ENCODE measurements at regions not wholly inside any gene's neighbourhood (a gene's known extent, or its start where the extent isn't known, plus 50 kb on each side); places are given as distances from the start of the nearest gene placed in this dataset.

GRCh38 chr1:229710746-229711145, 84.7 kb downstream of the URB2 start:
- H3K27me3 ChIP-seq (ENCODE audit: insufficient read depth, low read length) = no peaks in the 10 kb centered on the region
- Mint-ChIP-seq H3K4me3 (no peak overlapping the region), H3K27me3 (peaks cover 7 to 9% of the 10 kb centered on the region in 2 donors), H3K9me3 (peaks cover 0 to 26% (median 12%) of the 10 kb centered on the region in 8 donors), H3K27ac (no peak overlapping the region), H3K36me3 (no peaks in the 10 kb centered on the region), H3K4me1 (no peaks in the 10 kb centered on the region)
- ChIA-PET POLR2A (ENCODE audit: partially characterized antibody) (no interaction called here), CTCF (ENCODE audit: partially characterized antibody) (no interaction called here)
- intact Hi-C loops (cut with micrococcal nuclease) = no loop called here
- H3K4me3 ChIP-seq (ENCODE audit: low read length in 2 of 2) = no peak overlapping the region
- no peaks in the 10 kb centered on the region for H3K4me1 ChIP-seq (ENCODE audit: insufficient read depth, low read length)
- H3K9me3 ChIP-seq (ENCODE audit: control insufficient read depth in 1 of 2, low read length in 2 of 2) = no peaks in the 10 kb centered on the region
- H3K36me3 ChIP-seq (ENCODE audit: insufficient read depth, low read length) = no peaks in the 10 kb centered on the region
- H3K27ac ChIP-seq (ENCODE audit: low read depth, low read length) = no peak overlapping the region
- no peak for DNase-seq

DNA sequence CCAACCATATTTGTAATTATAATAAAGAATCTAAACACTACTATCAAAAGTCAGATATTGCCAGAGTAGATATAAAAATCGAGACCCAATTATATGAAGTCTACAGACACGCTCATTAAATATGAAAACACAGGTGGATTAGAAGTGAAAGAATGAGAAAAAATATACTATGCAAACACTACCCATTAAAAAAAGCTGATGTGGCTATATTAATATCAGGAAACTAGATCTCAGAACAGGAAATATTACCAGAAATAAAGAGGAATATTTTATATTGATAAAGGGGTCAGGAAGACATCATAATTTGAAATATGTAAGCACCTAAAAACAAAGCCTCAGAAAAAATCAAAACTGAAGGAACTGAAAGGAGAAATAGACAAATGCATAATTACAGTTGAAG, 88.3 kb downstream of the URB2 start:
- no peaks in the 10 kb centered on the region for H3K4me1 ChIP-seq (ENCODE audit: insufficient read depth, low read length)
- no peaks in the 10 kb centered on the region for H3K36me3 Mint-ChIP-seq
- no peak overlapping the region for H3K27ac Mint-ChIP-seq
- no peaks in the 10 kb centered on the region for H3K36me3 ChIP-seq (ENCODE audit: insufficient read depth, low read length)
- H3K27me3 Mint-ChIP-seq = peaks cover 4 to 8% of the 10 kb centered on the region in 2 donors
- ChIA-PET POLR2A (ENCODE audit: partially characterized antibody) (no interaction called here), CTCF (ENCODE audit: partially characterized antibody) (interaction anchor here (0.8 to 2.4 kb wide), 6 partner anchors 12 to 598 kb away, joined by 3 to 15 read pairs (median 6); no protein-coding TSS in a partner anchor)
- H3K4me1 Mint-ChIP-seq = no peaks in the 10 kb centered on the region
- no peak overlapping the region for H3K4me3 ChIP-seq (ENCODE audit: low read length in 2 of 2)
- H3K9me3 ChIP-seq (ENCODE audit: control insufficient read depth in 1 of 2, low read length in 2 of 2) = no peaks in the 10 kb centered on the region
- H3K27ac ChIP-seq (ENCODE audit: low read depth, low read length) = no peak overlapping the region
- intact Hi-C loops (cut with micrococcal nuclease) = loop anchor here (2.0 kb wide), 1 partner anchor 54 kb away; no protein-coding TSS in a partner anchor
- DNase-seq = no peak
- H3K4me3 Mint-ChIP-seq = no peak overlapping the region
- H3K27me3 ChIP-seq (ENCODE audit: insufficient read depth, low read length) = no peaks in the 10 kb centered on the region
- peaks cover 0 to 5% (median 0%) of the 10 kb centered on the region in 8 donors for H3K9me3 Mint-ChIP-seq

DNA sequence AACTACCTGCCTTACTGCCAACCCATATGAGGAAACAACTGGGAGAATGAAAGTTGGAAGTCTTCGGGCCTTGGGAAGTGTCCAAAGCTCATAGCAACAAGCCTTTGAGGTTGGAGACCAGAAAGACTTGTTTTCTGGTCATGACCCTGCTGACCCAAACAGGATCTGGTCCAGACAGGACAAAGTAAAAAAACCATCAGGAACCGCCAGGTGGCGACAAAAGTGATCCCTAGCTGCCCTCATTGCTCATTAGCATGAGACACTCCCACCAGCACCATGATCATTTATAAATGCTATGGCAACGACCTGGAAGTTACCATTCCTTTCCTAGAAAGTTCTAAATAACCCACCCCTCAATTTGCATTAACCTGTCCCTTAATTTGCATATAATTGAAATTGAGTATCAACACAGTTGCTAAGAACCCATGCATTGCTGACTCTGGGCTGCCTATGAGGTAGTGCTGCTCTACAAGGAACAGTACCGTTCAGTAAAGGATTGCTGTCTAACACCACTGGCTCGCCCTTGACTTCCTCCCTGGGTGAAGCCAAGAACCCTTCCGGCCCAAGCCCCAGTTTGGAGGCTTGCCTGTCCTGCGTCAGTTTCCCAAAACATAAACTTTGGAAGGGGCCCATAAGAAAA, 89.0 kb downstream of the URB2 start:
- H3K4me3 Mint-ChIP-seq = no peak overlapping the region
- no peaks in the 10 kb centered on the region for H3K4me1 Mint-ChIP-seq
- no peaks in the 10 kb centered on the region for H3K27me3 ChIP-seq (ENCODE audit: insufficient read depth, low read length)
- H3K27ac Mint-ChIP-seq = no peak overlapping the region
- no peak overlapping the region for H3K27ac ChIP-seq (ENCODE audit: low read depth, low read length)
- peaks cover 2 to 5% of the 10 kb centered on the region in 2 donors for H3K27me3 Mint-ChIP-seq
- H3K9me3 Mint-ChIP-seq = peaks cover 0 to 2% (median 0%) of the 10 kb centered on the region in 8 donors
- H3K36me3 ChIP-seq (ENCODE audit: insufficient read depth, low read length) = no peaks in the 10 kb centered on the region
- H3K9me3 ChIP-seq (ENCODE audit: control insufficient read depth in 1 of 2, low read length in 2 of 2) = no peaks in the 10 kb centered on the region
- POLR2A ChIA-PET (ENCODE audit: partially characterized antibody) = no interaction called here
- CTCF ChIA-PET (ENCODE audit: partially characterized antibody) = interaction anchor here (0.8 to 2.4 kb wide), 13 partner anchors 9 to 597 kb away, joined by 3 to 15 read pairs (median 3); no protein-coding TSS in a partner anchor
- no peaks in the 10 kb centered on the region for H3K4me1 ChIP-seq (ENCODE audit: insufficient read depth, low read length)
- H3K4me3 ChIP-seq (ENCODE audit: low read length in 2 of 2) = no peak overlapping the region
- DNase-seq = peak in 4 of 5 donors; percentile 18 to 39 (median 26)
- no peaks in the 10 kb centered on the region for H3K36me3 Mint-ChIP-seq
- intact Hi-C loops (cut with micrococcal nuclease) = loop anchor here (1.0 to 2.0 kb wide), 2 partner anchors 54 to 595 kb away; no protein-coding TSS in a partner anchor

DNA sequence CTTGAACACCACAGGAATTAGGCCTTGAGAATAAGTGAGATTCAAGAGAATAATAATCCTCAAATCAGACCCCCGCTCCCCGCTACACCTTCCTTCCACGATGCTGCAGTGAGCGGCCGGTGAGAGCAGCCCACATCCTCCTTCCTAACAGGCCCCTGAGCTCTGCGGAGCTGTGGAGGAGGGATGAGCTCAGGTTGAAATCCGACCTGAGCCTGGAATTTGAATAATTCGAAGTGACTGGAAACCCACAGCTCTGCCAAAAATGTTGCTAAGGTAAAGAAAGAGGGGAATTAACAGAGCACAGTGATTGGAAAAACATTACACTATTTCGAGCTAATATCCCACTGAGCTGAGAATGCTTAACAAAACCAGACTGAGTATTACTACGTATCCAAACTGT, 90.0 kb downstream of the URB2 start:
- H3K36me3 Mint-ChIP-seq = no peaks in the 10 kb centered on the region
- Histone ChIP-seq H3K36me3 (ENCODE audit: insufficient read depth, low read length) (no peaks in the 10 kb centered on the region), H3K27me3 (ENCODE audit: insufficient read depth, low read length) (no peaks in the 10 kb centered on the region), H3K4me1 (ENCODE audit: insufficient read depth, low read length) (no peaks in the 10 kb centered on the region), H3K9me3 (ENCODE audit: control insufficient read depth in 1 of 2, low read length in 2 of 2) (no peaks in the 10 kb centered on the region), H3K27ac (ENCODE audit: low read depth, low read length) (no peak overlapping the region), H3K4me3 (ENCODE audit: low read length in 2 of 2) (no peak overlapping the region)
- ChIA-PET CTCF (ENCODE audit: partially characterized antibody) (interaction anchor here (1.1 to 2.4 kb wide), 13 partner anchors 10 to 596 kb away, joined by 3 to 15 read pairs (median 4); no protein-coding TSS in a partner anchor), POLR2A (ENCODE audit: partially characterized antibody) (no interaction called here)
- H3K27ac Mint-ChIP-seq = no peak overlapping the region
- no peak for DNase-seq
- intact Hi-C loops (cut with micrococcal nuclease) = no loop called here
- peaks cover 0 to 2% (median 0%) of the 10 kb centered on the region in 8 donors for H3K9me3 Mint-ChIP-seq
- no peak overlapping the region for H3K4me3 Mint-ChIP-seq
- H3K4me1 Mint-ChIP-seq = no peaks in the 10 kb centered on the region
- peaks cover 0 to 2% of the 10 kb centered on the region in 2 donors for H3K27me3 Mint-ChIP-seq

- CTCF ChIA-PET (ENCODE audit: partially characterized antibody) = interaction anchor here (1.1 to 2.4 kb wide), 7 partner anchors 10 to 596 kb away, joined by 3 to 15 read pairs (median 4); no protein-coding TSS in a partner anchor
- peaks cover 0 to 3% (median 0%) of the 10 kb centered on the region in 8 donors for H3K9me3 Mint-ChIP-seq
- H3K4me3 ChIP-seq (ENCODE audit: low read length in 2 of 2) = no peak overlapping the region
Observed at GRCh38 chr1:229716704-229717103, 90.7 kb downstream of the URB2 start.

GRCh38 chr1:229717786-229718576, 91.9 kb downstream of the URB2 start:
- H3K9me3 Mint-ChIP-seq = peaks cover 0 to 6% (median 3%) of the 10 kb centered on the region in 8 donors
- H3K27me3 Mint-ChIP-seq = peaks cover 4% of the 10 kb centered on the region in 2 donors
- no peaks in the 10 kb centered on the region for H3K9me3 ChIP-seq (ENCODE audit: control insufficient read depth in 1 of 2, low read length in 2 of 2)
- H3K36me3 Mint-ChIP-seq = no peaks in the 10 kb centered on the region
- ChIA-PET POLR2A (ENCODE audit: partially characterized antibody) (no interaction called here), CTCF (ENCODE audit: partially characterized antibody) (interaction anchor here (1.4 kb wide), 1 partner anchor 450 kb away, joined by 4 read pairs; no protein-coding TSS in a partner anchor)
- no peaks in the 10 kb centered on the region for H3K36me3 ChIP-seq (ENCODE audit: insufficient read depth, low read length)
- intact Hi-C loops (cut with micrococcal nuclease) = no loop called here
- no peaks in the 10 kb centered on the region for H3K4me1 ChIP-seq (ENCODE audit: insufficient read depth, low read length)
- H3K27ac Mint-ChIP-seq = no peak overlapping the region
- no peak overlapping the region for H3K27ac ChIP-seq (ENCODE audit: low read depth, low read length)
- H3K4me3 Mint-ChIP-seq = no peak overlapping the region
- no peaks in the 10 kb centered on the region for H3K4me1 Mint-ChIP-seq
- no peak overlapping the region for H3K4me3 ChIP-seq (ENCODE audit: low read length in 2 of 2)
- no peaks in the 10 kb centered on the region for H3K27me3 ChIP-seq (ENCODE audit: insufficient read depth, low read length)
- no peak for DNase-seq

More at GRCh38 chr1:229716704-229717103, 90.7 kb downstream of the URB2 start:
- POLR2A ChIA-PET (ENCODE audit: partially characterized antibody) = no interaction called here
- H3K4me1 ChIP-seq (ENCODE audit: insufficient read depth, low read length) = no peaks in the 10 kb centered on the region
- no peaks in the 10 kb centered on the region for H3K4me1 Mint-ChIP-seq
- no peaks in the 10 kb centered on the region for H3K36me3 Mint-ChIP-seq
- H3K9me3 ChIP-seq (ENCODE audit: control insufficient read depth in 1 of 2, low read length in 2 of 2) = no peaks in the 10 kb centered on the region
- no peaks in the 10 kb centered on the region for H3K36me3 ChIP-seq (ENCODE audit: insufficient read depth, low read length)
- intact Hi-C loops (cut with micrococcal nuclease) = no loop called here
- H3K27me3 ChIP-seq (ENCODE audit: insufficient read depth, low read length) = no peaks in the 10 kb centered on the region
- H3K4me3 Mint-ChIP-seq = no peak overlapping the region
- no peak overlapping the region for H3K27ac Mint-ChIP-seq
- peaks cover 2% of the 10 kb centered on the region in 2 donors for H3K27me3 Mint-ChIP-seq
- DNase-seq = no peak
- no peak overlapping the region for H3K27ac ChIP-seq (ENCODE audit: low read depth, low read length)

DNA sequence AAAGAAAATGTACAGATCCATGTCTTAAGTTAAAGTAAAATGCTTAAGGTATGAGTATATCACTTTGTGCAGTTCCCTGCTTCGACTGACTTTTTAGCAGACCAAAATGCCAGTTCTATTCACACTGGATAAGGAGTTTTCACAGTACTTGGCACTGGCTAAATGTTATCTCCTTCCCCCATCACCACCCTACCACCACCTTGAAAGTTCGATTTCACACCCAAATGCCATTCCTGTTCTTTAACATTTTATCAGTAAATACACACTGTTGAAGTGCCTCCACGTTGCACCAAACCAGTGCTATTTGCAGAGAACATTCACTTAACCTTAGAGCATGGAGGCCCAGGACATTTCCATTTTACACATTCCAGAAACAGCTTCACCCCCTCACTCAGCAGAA, 100.0 kb downstream of the URB2 start:
- Mint-ChIP-seq H3K4me1 (no peaks in the 10 kb centered on the region), H3K9me3 (peaks cover 0 to 6% (median 3%) of the 10 kb centered on the region in 8 donors), H3K27me3 (peaks cover 8 to 11% of the 10 kb centered on the region in 2 donors), H3K4me3 (no peak overlapping the region), H3K36me3 (no peaks in the 10 kb centered on the region), H3K27ac (no peak overlapping the region)
- Histone ChIP-seq H3K27me3 (ENCODE audit: insufficient read depth, low read length) (no peaks in the 10 kb centered on the region), H3K9me3 (ENCODE audit: control insufficient read depth in 1 of 2, low read length in 2 of 2) (no peaks in the 10 kb centered on the region), H3K4me3 (ENCODE audit: low read length in 2 of 2) (no peak overlapping the region), H3K27ac (ENCODE audit: low read depth, low read length) (no peak overlapping the region), H3K36me3 (ENCODE audit: insufficient read depth, low read length) (no peaks in the 10 kb centered on the region), H3K4me1 (ENCODE audit: insufficient read depth, low read length) (no peaks in the 10 kb centered on the region)
- intact Hi-C loops (cut with micrococcal nuclease) = no loop called here
- CTCF ChIA-PET (ENCODE audit: partially characterized antibody) = interaction anchor here (1.2 kb wide), 1 partner anchor 12 kb away, joined by 3 read pairs; no protein-coding TSS in a partner anchor
- POLR2A ChIA-PET (ENCODE audit: partially characterized antibody) = no interaction called here
- no peak for DNase-seq

Data from CD4-positive, alpha-beta memory T cell (primary cell).